HepG2 (cell line): ENCODE measurements at regions not wholly inside any gene's neighbourhood (a gene's known extent, or its start where the extent isn't known, plus 50 kb on each side); places are given as distances from the start of the nearest gene placed in this dataset.

ENCODE experiments used
- ATAC-seq: fragments of 200-7000 bp; cut with Tn5 transposase; 3 replicates; pipeline ENCODE4 v1.9.1; 2020; ENCODE audit warnings: mild to moderate bottlenecking, moderate library complexity
- BruUV-seq: library from RNA; stranded (reverse); fragments of 400-500 nt; replicated peaks from 2 replicates; lab custom pipeline; 2021; lab: Mats Ljungman, UMichigan
- CTCF ChIA-PET: fragments of 300-600 bp; formaldehyde crosslinking; extraction: SDS; loops from one replicate; lab custom pipeline; 2021; ENCODE audit warnings: low total read pairs, inconsistent platforms, low intra/inter-chr PET ratio; lab: Yijun Ruan, JAX
- POLR2A ChIA-PET: fragments of 350-600 bp; sonication (Branson Sonifier 250); formaldehyde crosslinking; loops from one replicate; lab custom pipeline; 2020; ENCODE audit warnings: antibody characterized with exemption, inconsistent platforms; lab: Yijun Ruan, JAX
- DNase-seq: peaks from one replicate; pipeline ENCODE4 v3.0.0-alpha.2; 2015; ENCODE audit warnings: low spot score
- FAIRE-seq: peaks from 3 replicates; lab custom pipeline; 2011; peaks lifted over from hg19 to GRCh38; lab: Jason Lieb, UNC
- H2AFZ ChIP-seq: one replicate; pipeline ENCODE4 v1.6.1; 2011; ENCODE audit warnings: low read length, inconsistent platforms
- H3K27ac ChIP-seq: fragments of 300-600 bp; 3 replicates; pipeline ENCODE4 v1.8.0; 2011; ENCODE audit warnings: mixed run types, mild to moderate bottlenecking, mixed read lengths, low read length, inconsistent platforms; ENCODE audit not compliant: insufficient read depth; ENCODE audit errors: extremely low read length
- H3K27me3 ChIP-seq, 2 experiments: fragments of 200-600 bp in 1 of 2; 2 replicates in 1 of 2; 3 replicates in 1 of 2; pipeline versions ENCODE4 v1.6.0 to v1.8.0; 2011; ENCODE audit warnings: low read length in 2 of 2, mild to moderate bottlenecking in 2 of 2, moderate library complexity in 2 of 2, inconsistent platforms in 1 of 2; ENCODE audit not compliant: insufficient read depth in 2 of 2, control insufficient read depth in 1 of 2
- H3K36me3 ChIP-seq, 2 experiments: fragments of 200-600 bp in 1 of 2; replicated peaks in 1 of 2; 2 replicates in 1 of 2; 3 replicates in 1 of 2; pipeline versions ENCODE4 v1.5.1 to v1.8.0; 2011; ENCODE audit warnings: low read length in 2 of 2, inconsistent platforms in 1 of 2; ENCODE audit not compliant: insufficient read depth in 2 of 2, control insufficient read depth in 1 of 2
- H3K4me1 ChIP-seq: 2 replicates; pipeline ENCODE4 v1.5.1; 2012; ENCODE audit warnings: low read length, inconsistent platforms; ENCODE audit not compliant: insufficient read depth
- H3K4me2 ChIP-seq: 2 replicates; pipeline ENCODE4 v1.6.0; 2011; ENCODE audit warnings: low read depth, low read length, inconsistent platforms
- H3K4me3 ChIP-seq, 3 experiments: fragments of 200-600 bp in 1 of 3; sonication (generic), shearing (Covaris generic) in 1 of 3; replicated peaks in 1 of 3; 2 replicates each; pipeline ENCODE4 v1.5.1; 2011 to 2016; ENCODE audit warnings: low read length in 3 of 3, inconsistent platforms in 2 of 3, low read depth in 2 of 3, mild to moderate bottlenecking in 2 of 3, control low read depth in 1 of 3, mixed read lengths in 1 of 3; ENCODE audit not compliant: insufficient read depth in 1 of 3
- H3K79me2 ChIP-seq: one replicate; pipeline ENCODE4 v1.6.1; 2011; ENCODE audit warnings: low read length, inconsistent platforms; ENCODE audit not compliant: insufficient read depth
- H3K9ac ChIP-seq: 2 replicates; pipeline ENCODE4 v1.6.0; 2011; ENCODE audit warnings: mild to moderate bottlenecking, low read depth, low read length, inconsistent platforms; ENCODE audit not compliant: insufficient read depth
- H3K9me3 ChIP-seq: 2 replicates; pipeline ENCODE4 v1.5.1; 2012; ENCODE audit warnings: mild to moderate bottlenecking, low read length
- H4K20me1 ChIP-seq: 2 replicates; pipeline ENCODE4 v1.6.0; 2011; ENCODE audit warnings: inconsistent platforms, mild to moderate bottlenecking, low read length, moderate library complexity; ENCODE audit not compliant: insufficient read depth
- AKAP8 ChIP-seq: sonication (generic); formaldehyde crosslinking; IDR thresholded peaks from 2 replicates; pipeline ENCODE4 v1.5.1; 2020; ENCODE audit warnings: mild to moderate bottlenecking, missing genetic modification reagents
- DPF2 ChIP-seq: sonication (generic); formaldehyde crosslinking; IDR thresholded peaks from 2 replicates; pipeline ENCODE4 v1.4.0; 2020; ENCODE audit warnings: mild to moderate bottlenecking, low read depth, missing genetic modification reagents, borderline replicate concordance
- GFI1 ChIP-seq: sonication (generic); formaldehyde crosslinking; IDR thresholded peaks from 2 replicates; pipeline ENCODE4 v1.5.0; 2020; ENCODE audit warnings: missing genetic modification reagents, mild to moderate bottlenecking, borderline replicate concordance
- KDM5B ChIP-seq: sonication (generic); formaldehyde crosslinking; IDR thresholded peaks from 2 replicates; pipeline ENCODE4 v1.4.0; 2020; ENCODE audit warnings: missing genetic modification reagents, mild to moderate bottlenecking, borderline replicate concordance
- NFATC3 ChIP-seq: sonication (generic); formaldehyde crosslinking; IDR thresholded peaks from 2 replicates; pipeline ENCODE4 v1.5.1; 2020; ENCODE audit warnings: mild to moderate bottlenecking, missing genetic modification reagents
- RBM22 ChIP-seq: fragments of 200-400 bp; formaldehyde crosslinking; optimal IDR thresholded peaks from 2 replicates; pipeline ENCODE3; 2017; ENCODE audit warnings: mild to moderate bottlenecking, low read length, moderate library complexity
- ZNF235 ChIP-seq: sonication (generic); formaldehyde crosslinking; IDR thresholded peaks from 2 replicates; pipeline ENCODE4 v1.8.1; 2023; ENCODE audit warnings: mild to moderate bottlenecking, missing genetic modification reagents, borderline replicate concordance
- ZNF317 ChIP-seq: sonication (generic); formaldehyde crosslinking; IDR thresholded peaks from 2 replicates; pipeline ENCODE4 v1.5.0; 2020; ENCODE audit warnings: mild to moderate bottlenecking, missing genetic modification reagents
- ZNF83 ChIP-seq: sonication (generic); formaldehyde crosslinking; IDR thresholded peaks from 2 replicates; pipeline ENCODE4 v1.4.0; 2020; ENCODE audit warnings: missing genetic modification reagents, mild to moderate bottlenecking, borderline replicate concordance
- WGBS: methylation state at CpG from one replicate; pipeline ENCODE4 v1.1.6; 2017; ENCODE audit warnings: low lambda C conversion rate; 5-methylcytosine and 5-hydroxymethylcytosine counted together
- in situ Hi-C: cut with HindIII; loops from 2 replicates; pipeline ENCODE4 v1.10.0; 2017; ENCODE audit warnings: low pct_unique_long_range_greater_than_20kb; ENCODE audit not compliant: extremely low pct_ligation_motif_present
- intact Hi-C: fragments of 100-400 bp; cut with micrococcal nuclease; formaldehyde crosslinking; loops from one replicate; pipeline ENCODE4 v1.10.0; 2022; ENCODE audit not compliant: unreplicated experiment
- TF ChIP-seq, protein P1 (sequence below), 2 experiments: sonication (generic) in 1 of 2; formaldehyde crosslinking in 1 of 2; IDR thresholded peaks; 2 replicates each; pipeline versions ENCODE4 v1.4.0 to v1.6.1; 2018 to 2020; ENCODE audit warnings: missing genetic modification reagents in 2 of 2, borderline replicate concordance in 1 of 2, low read depth in 1 of 2, mild to moderate bottlenecking in 1 of 2, missing biosample characterization in 1 of 2

DNA sequence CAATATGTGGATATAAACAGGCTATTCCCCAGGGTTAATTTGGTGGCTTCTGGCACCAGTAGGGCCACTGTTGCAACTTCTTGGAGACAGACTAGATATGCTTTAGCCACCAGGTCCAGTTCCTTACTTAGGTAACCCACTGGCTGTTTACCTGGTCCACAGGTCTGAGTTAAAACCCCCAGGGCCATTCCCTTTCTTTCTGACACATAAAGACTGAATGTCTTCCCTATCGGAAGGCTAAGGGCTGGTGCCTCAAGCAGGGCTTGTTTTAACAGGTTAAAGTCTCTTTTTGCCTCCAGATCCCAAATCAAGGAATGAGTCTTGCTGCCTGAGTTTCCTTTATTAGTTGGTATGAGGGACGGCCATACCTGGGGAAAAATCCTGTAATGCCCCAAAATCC, 1052.7 kb upstream of the CNTN5 start (continued):
- no peak for TF ChIP-seq ZNF235
- TF ChIP-seq KDM5B (CRISPR knock-in tag) = no peak
- TF ChIP-seq, protein P1, sequence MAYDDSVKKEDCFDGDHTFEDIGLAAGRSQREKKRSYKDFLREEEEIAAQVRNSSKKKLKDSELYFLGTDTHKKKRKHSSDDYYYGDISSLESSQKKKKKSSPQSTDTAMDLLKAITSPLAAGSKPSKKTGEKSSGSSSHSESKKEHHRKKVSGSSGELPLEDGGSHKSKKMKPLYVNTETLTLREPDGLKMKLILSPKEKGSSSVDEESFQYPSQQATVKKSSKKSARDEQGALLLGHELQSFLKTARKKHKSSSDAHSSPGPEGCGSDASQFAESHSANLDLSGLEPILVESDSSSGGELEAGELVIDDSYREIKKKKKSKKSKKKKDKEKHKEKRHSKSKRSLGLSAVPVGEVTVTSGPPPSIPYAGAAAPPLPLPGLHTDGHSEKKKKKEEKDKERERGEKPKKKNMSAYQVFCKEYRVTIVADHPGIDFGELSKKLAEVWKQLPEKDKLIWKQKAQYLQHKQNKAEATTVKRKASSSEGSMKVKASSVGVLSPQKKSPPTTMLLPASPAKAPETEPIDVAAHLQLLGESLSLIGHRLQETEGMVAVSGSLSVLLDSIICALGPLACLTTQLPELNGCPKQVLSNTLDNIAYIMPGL (CRISPR knock-in tag; IDR thresholded peaks at IDR 0.05; ENCODE audit: borderline replicate concordance in 1 of 2, low read depth in 1 of 2) = no peak

DNA sequence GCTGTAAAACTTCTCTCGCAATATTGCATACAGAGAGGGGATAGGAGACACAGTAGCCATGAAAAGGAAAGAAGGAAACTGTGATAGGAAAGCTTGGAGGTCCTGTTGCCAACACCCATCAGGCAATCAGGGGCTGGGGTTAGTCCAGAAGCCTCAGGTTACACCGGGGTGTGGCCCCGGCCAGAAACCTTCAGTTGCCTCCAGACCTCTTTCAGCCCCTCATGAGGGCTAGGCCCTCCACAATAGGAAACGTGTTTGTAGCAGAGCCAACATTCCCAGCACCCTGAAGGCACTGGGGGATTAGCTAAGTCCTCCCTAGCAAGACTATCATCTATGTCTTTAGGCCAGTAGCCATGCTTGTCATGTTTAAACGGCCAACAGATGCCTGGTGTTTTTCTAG, 1048.0 kb upstream of the CNTN5 start:
- H3K4me3 ChIP-seq = no peak overlapping the region
- no peak for DNase-seq
- H3K4me1 ChIP-seq = no peaks in the 10 kb centered on the region
- H3K27ac ChIP-seq = no peak overlapping the region
- BruUV-seq = no TSS peak
- H3K9ac ChIP-seq = no peak overlapping the region
- no peak overlapping the region for H3K4me2 ChIP-seq
- CTCF ChIA-PET = no interaction called here
- in situ Hi-C loops = no loop called here
- ATAC-seq = no peak
- H2AFZ ChIP-seq = no peak overlapping the region
- no peaks in the 10 kb centered on the region for H4K20me1 ChIP-seq
- no peaks in the 10 kb centered on the region for H3K27me3 ChIP-seq
- H3K79me2 ChIP-seq = no peaks in the 10 kb centered on the region
- FAIRE-seq = no peak
- H3K9me3 ChIP-seq = no peaks in the 10 kb centered on the region
- TF ChIP-seq AKAP8 (CRISPR knock-in tag) (no peak), DPF2 (CRISPR knock-in tag) (no peak), ZNF83 (CRISPR knock-in tag) (no peak), ZNF317 (no peak), RBM22 (no peak), GFI1 (CRISPR knock-in tag) (no peak), NFATC3 (no peak)
- H3K36me3 ChIP-seq = no peaks in the 10 kb centered on the region
- intact Hi-C loops = no loop called here
- POLR2A ChIA-PET = no interaction called here
- 18% methylated on average over 4 of the region's 5 CpGs for WGBS
